ENCODE measurements at regions not wholly inside any gene's neighbourhood (a gene's known extent, or its start where the extent isn't known, plus 50 kb on each side); places are given as distances from the start of the nearest gene placed in this dataset.

- DNase-seq (ENCODE audit: low read depth) = no peak
- no peak overlapping the region for H3K4me3 ChIP-seq (ENCODE audit: control insufficient read depth, low read depth, low read length)
- TF ChIP-seq, protein P1, sequence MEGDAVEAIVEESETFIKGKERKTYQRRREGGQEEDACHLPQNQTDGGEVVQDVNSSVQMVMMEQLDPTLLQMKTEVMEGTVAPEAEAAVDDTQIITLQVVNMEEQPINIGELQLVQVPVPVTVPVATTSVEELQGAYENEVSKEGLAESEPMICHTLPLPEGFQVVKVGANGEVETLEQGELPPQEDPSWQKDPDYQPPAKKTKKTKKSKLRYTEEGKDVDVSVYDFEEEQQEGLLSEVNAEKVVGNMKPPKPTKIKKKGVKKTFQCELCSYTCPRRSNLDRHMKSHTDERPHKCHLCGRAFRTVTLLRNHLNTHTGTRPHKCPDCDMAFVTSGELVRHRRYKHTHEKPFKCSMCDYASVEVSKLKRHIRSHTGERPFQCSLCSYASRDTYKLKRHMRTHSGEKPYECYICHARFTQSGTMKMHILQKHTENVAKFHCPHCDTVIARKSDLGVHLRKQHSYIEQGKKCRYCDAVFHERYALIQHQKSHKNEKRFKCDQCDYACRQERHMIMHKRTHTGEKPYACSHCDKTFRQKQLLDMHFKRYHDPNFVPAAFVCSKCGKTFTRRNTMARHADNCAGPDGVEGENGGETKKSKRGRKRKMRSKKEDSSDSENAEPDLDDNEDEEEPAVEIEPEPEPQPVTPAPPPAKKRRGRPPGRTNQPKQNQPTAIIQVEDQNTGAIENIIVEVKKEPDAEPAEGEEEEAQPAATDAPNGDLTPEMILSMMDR (IDR thresholded peaks at IDR 0.05; ENCODE audit: control insufficient read depth, insufficient read depth, low read depth, low read length, missing control alignments) = no peak
These were observed 235.9 kb upstream of the CDH6 start for GRCh38 chr5:30957591-30957990.

DNA sequence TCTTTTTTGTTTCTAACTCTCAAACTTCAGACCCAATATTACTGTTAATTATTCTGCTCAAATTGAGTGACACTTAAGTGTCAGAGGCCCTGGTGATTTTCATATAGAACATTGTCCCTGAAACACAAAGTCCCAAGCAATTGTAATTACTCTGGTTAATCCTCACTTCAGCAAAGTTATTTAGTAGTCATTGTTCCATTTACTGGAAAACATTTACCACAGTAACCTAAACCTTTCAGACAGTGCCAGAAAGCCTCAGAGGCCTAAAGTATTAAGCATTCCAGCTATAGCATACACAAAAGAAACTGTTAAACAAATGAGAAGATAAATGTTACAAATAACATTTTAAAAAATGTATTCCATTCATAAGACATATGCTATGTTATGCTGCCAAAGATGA lies 237.2 kb upstream of the CDH6 start:
- no peak for DNase-seq (ENCODE audit: low read depth)
- no peak overlapping the region for H3K4me3 ChIP-seq (ENCODE audit: control insufficient read depth, low read depth, low read length)
- TF ChIP-seq, protein P1 (IDR thresholded peaks at IDR 0.05; ENCODE audit: control insufficient read depth, insufficient read depth, low read depth, low read length, missing control alignments) = no peak

DNA sequence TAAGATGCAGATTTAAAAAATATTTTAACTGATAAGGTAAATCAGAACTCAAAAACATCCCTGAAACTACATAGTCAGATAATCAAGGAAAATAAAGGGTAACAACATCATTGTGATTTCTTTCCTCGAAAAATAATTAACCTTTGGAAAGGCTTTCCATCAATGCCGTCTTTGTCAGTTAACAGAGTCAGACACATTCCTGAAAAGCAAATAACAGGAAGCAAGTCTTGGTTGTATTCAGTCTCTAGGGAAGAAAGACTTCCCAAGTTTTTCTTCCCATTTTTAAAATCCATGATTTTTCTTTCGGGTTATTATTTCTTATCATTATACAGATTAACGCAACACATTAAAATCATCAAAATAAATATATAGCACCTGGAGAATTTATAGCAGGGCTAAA lies 256.4 kb upstream of the CDH6 start:
- TF ChIP-seq, protein P1 (IDR thresholded peaks at IDR 0.05; ENCODE audit: control insufficient read depth, insufficient read depth, low read depth, low read length, missing control alignments) = no peak
- H3K4me3 ChIP-seq (ENCODE audit: control insufficient read depth, low read depth, low read length) = no peak overlapping the region
- no peak for DNase-seq (ENCODE audit: low read depth)

GRCh38 chr5:30933599-30933998 lies 259.9 kb upstream of the CDH6 start:
- TF ChIP-seq, protein P1 (IDR thresholded peaks at IDR 0.05; ENCODE audit: control insufficient read depth, insufficient read depth, low read depth, low read length, missing control alignments) = no peak
- DNase-seq (ENCODE audit: low read depth) = no peak
- no peak overlapping the region for H3K4me3 ChIP-seq (ENCODE audit: control insufficient read depth, low read depth, low read length)

DNA sequence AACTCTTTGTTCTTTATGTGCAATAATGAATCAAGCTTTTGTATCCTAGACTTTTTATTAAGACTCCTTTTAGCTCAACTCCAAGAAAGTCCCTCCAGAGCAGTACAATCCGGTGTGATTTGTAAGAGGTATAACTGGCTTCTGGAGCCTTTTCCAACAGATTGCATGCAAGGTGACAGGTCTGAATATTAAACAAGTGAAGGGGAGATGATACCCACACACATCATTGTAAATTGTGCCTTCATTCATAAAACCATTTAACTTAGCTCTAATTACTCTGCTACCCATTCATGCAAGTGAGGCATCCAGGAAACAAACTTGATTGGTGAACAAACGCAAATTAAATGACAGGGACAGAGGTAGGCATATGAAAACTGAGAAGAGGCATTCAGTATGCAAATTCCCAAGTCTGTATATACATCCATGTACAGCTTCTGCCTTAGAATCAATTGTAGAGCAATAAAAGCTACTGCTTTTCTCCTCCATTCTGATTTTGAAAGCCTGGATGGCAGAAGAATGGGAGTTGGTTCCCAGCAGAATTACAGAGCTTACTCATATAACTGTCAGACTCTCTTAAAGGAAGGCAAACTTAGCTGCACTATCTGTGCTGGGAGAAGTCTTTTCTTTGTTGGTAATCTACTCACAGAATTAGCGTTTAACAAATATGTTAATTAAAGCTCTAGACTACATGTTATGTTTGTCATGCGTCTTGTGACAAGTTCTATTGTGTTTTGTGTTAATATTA lies 261.0 kb upstream of the CDH6 start:
- no peak for DNase-seq (ENCODE audit: low read depth)
- TF ChIP-seq, protein P1 (IDR thresholded peaks at IDR 0.05; ENCODE audit: control insufficient read depth, insufficient read depth, low read depth, low read length, missing control alignments) = no peak
- no peak overlapping the region for H3K4me3 ChIP-seq (ENCODE audit: control insufficient read depth, low read depth, low read length)

GRCh38 chr5:30930736-30931135 lies 262.8 kb upstream of the CDH6 start:
- no peak for DNase-seq (ENCODE audit: low read depth)
- H3K4me3 ChIP-seq (ENCODE audit: control insufficient read depth, low read depth, low read length) = no peak overlapping the region
- TF ChIP-seq, protein P1 (IDR thresholded peaks at IDR 0.05; ENCODE audit: control insufficient read depth, insufficient read depth, low read depth, low read length, missing control alignments) = no peak

Measured in AG09309 (cell line).